Suprapubic skin (tissue), 4 donors: ENCODE measurements at regions not wholly inside any gene's neighbourhood (a gene's known extent, or its start where the extent isn't known, plus 50 kb on each side); places are given as distances from the start of the nearest gene placed in this dataset.

ENCODE experiments used
- POLR2A ChIP-seq, 2 donors: fragments of 450-650 bp; IDR thresholded peaks; one replicate each; pipeline ENCODE4 v1.6.1; 2017; ENCODE audit warnings: antibody characterized with exemption in 2 of 2, mild to moderate bottlenecking in 2 of 2, moderate library complexity in 2 of 2
- POLR2AphosphoS5 ChIP-seq, 3 donors: sonication (generic); formaldehyde crosslinking; IDR thresholded peaks; one replicate each; pipeline ENCODE4 v1.6.1; 2017; ENCODE audit warnings: antibody characterized with exemption in 3 of 3
- TF ChIP-seq, protein P1 (sequence below), 2 donors: fragments of 200-600 bp in 1 of 2; fragments of 450-650 bp in 1 of 2; sonication (generic) in 1 of 2; IDR thresholded peaks; one replicate each; pipeline ENCODE4 v1.5.1; 2016 to 2019; ENCODE audit warnings: antibody characterized with exemption in 2 of 2, mild to moderate bottlenecking in 1 of 2, moderate library complexity in 1 of 2

DNA sequence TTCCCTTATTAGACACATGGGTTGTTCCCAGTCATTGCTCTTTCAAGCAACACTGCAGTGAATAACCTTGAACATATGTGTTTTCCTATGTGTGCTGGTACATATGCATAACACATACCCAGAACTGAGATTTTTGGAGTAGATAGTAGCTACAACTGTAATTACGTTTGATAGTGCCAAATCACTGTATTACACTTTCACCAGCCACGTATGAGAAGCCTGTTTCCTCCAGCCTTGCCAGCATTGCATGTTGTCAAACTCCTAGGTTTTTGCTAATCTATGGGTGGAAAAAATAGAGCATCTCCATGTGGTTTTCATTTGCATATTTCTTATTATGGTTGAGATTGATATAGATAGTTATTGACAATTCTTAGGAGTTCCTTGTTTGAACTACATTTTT lies 56.5 kb upstream of the ACSL3 start:
- TF ChIP-seq, protein P1, sequence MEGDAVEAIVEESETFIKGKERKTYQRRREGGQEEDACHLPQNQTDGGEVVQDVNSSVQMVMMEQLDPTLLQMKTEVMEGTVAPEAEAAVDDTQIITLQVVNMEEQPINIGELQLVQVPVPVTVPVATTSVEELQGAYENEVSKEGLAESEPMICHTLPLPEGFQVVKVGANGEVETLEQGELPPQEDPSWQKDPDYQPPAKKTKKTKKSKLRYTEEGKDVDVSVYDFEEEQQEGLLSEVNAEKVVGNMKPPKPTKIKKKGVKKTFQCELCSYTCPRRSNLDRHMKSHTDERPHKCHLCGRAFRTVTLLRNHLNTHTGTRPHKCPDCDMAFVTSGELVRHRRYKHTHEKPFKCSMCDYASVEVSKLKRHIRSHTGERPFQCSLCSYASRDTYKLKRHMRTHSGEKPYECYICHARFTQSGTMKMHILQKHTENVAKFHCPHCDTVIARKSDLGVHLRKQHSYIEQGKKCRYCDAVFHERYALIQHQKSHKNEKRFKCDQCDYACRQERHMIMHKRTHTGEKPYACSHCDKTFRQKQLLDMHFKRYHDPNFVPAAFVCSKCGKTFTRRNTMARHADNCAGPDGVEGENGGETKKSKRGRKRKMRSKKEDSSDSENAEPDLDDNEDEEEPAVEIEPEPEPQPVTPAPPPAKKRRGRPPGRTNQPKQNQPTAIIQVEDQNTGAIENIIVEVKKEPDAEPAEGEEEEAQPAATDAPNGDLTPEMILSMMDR (IDR thresholded peaks at IDR 0.05): no peak
- TF ChIP-seq POLR2A (IDR thresholded peaks at IDR 0.05) (no peak), POLR2AphosphoS5 (IDR thresholded peaks at IDR 0.05) (no peak)
